Tibial nerve (tissue), 4 donors: ENCODE measurements at regions not wholly inside any gene's neighbourhood (a gene's known extent, or its start where the extent isn't known, plus 50 kb on each side); places are given as distances from the start of the nearest gene placed in this dataset.
"Not testable (repeated sequence)": the region's sequence is repeated elsewhere in the genome, so short reads cannot be mapped to it uniquely, and the experiment has no call there.

Experiments used
- DNase-seq, 2 donors: peaks; one replicate each; pipeline ENCODE4 v3.0.0-alpha.2; 2019; ENCODE audit warnings: low spot score in 2 of 2
- H3K27ac ChIP-seq, 4 donors: fragments of 200-600 bp; sonication (generic) in 3 of 4; one replicate each; pipeline ENCODE4 v1.5.1; 2017 to 2019; ENCODE audit warnings: mild to moderate bottlenecking in 1 of 4
- H3K27me3 ChIP-seq, 2 donors: fragments of 200-600 bp; sonication (generic) in 1 of 2; one replicate each; pipeline versions ENCODE4 v1.5.1 to v1.6.0; 2017 to 2019
- H3K36me3 ChIP-seq, 3 donors: fragments of 200-600 bp; sonication (generic); one replicate each; pipeline ENCODE4 v1.5.1; 2018 to 2019
- H3K4me1 ChIP-seq, 4 donors: fragments of 200-600 bp; sonication (generic) in 3 of 4; one replicate each; pipeline ENCODE4 v1.5.1; 2017 to 2019
- H3K4me3 ChIP-seq, 4 donors: fragments of 200-600 bp; sonication (generic) in 3 of 4; one replicate each; pipeline ENCODE4 v1.5.1; 2017 to 2019; ENCODE audit warnings: mild to moderate bottlenecking in 1 of 4, moderate library complexity in 1 of 4
- H3K9me3 ChIP-seq, 4 donors: fragments of 200-600 bp; sonication (generic) in 3 of 4; one replicate each; pipeline ENCODE4 v1.5.1; 2017 to 2019
- CTCF ChIP-seq, 5 experiments: fragments of 200-600 bp in 3 of 5; fragments of 450-650 bp in 2 of 5; sonication (generic) in 3 of 5; IDR thresholded peaks; one replicate each; pipeline ENCODE4 v1.5.1; 2016 to 2019; ENCODE audit warnings: antibody characterized with exemption in 5 of 5, mild to moderate bottlenecking in 3 of 5, moderate library complexity in 2 of 5
- EP300 ChIP-seq, 2 donors: sonication (generic); formaldehyde crosslinking; IDR thresholded peaks; one replicate each; pipeline ENCODE4 v1.6.1; 2017; ENCODE audit warnings: antibody characterized with exemption in 2 of 2, mild to moderate bottlenecking in 1 of 2
- POLR2A ChIP-seq, 2 donors: fragments of 450-650 bp; IDR thresholded peaks; one replicate each; pipeline ENCODE4 v1.6.1; 2017; ENCODE audit warnings: antibody characterized with exemption in 2 of 2, mild to moderate bottlenecking in 2 of 2, moderate library complexity in 2 of 2
- WGBS, 2 donors: methylation state at CpG; one replicate each; pipeline ENCODE4 v1.1.5; 2018; 5-methylcytosine and 5-hydroxymethylcytosine counted together

- no peaks in the 10 kb centered on the region for H3K36me3 ChIP-seq
- H3K27ac ChIP-seq: no peak overlapping the region
- no peak for DNase-seq
- TF ChIP-seq CTCF (IDR thresholded peaks at IDR 0.05): no peak
- no peak for TF ChIP-seq EP300 (IDR thresholded peaks at IDR 0.05)
- TF ChIP-seq POLR2A (IDR thresholded peaks at IDR 0.05): no peak
- no peaks in the 10 kb centered on the region for H3K27me3 ChIP-seq
- H3K9me3 ChIP-seq: no peaks in the 10 kb centered on the region
- H3K4me3 ChIP-seq: no peak overlapping the region
- H3K4me1 ChIP-seq: no peaks in the 10 kb centered on the region
- 68 to 70% methylated on average over 5 of the region's 5 CpGs for WGBS, 2 donors
Measured at GRCh38 chr2:175805442-175806124, 196.5 kb downstream of the LNPK start.

- WGBS, 2 donors: 66% methylated on average over 5 of the region's 5 CpGs
- no peak for DNase-seq
- Histone ChIP-seq H3K9me3 (no peaks in the 10 kb centered on the region), H3K36me3 (no peaks in the 10 kb centered on the region), H3K4me3 (no peak overlapping the region), H3K27me3 (no peaks in the 10 kb centered on the region), H3K27ac (no peak overlapping the region), H3K4me1 (no peaks in the 10 kb centered on the region)
- TF ChIP-seq POLR2A (IDR thresholded peaks at IDR 0.05) (no peak), CTCF (IDR thresholded peaks at IDR 0.05) (no peak), EP300 (IDR thresholded peaks at IDR 0.05) (no peak)
Measured at GRCh38 chr2:175804122-175804521, 197.9 kb downstream of the LNPK start.

GRCh38 chr2:175796422-175796821, 205.6 kb downstream of the LNPK start:
- not testable (repeated sequence) for H3K36me3 ChIP-seq, H3K27me3 ChIP-seq, H3K27ac ChIP-seq, H3K4me1 ChIP-seq, DNase-seq, H3K4me3 ChIP-seq
- WGBS, 2 donors: 88 to 91% methylated on average over 2 of the region's 2 CpGs
- peaks cover 0 to 34% (median 3%) of the 10 kb centered on the region in 4 donors for H3K9me3 ChIP-seq

- Histone ChIP-seq H3K36me3 (no peaks in the 10 kb centered on the region), H3K9me3 (peaks cover 0 to 34% (median 3%) of the 10 kb centered on the region in 4 donors), H3K4me1 (no peaks in the 10 kb centered on the region), H3K27me3 (no peaks in the 10 kb centered on the region), H3K27ac (no peak overlapping the region), H3K4me3 (no peak overlapping the region)
- TF ChIP-seq EP300 (IDR thresholded peaks at IDR 0.05) (no peak), POLR2A (IDR thresholded peaks at IDR 0.05) (no peak), CTCF (IDR thresholded peaks at IDR 0.05) (no peak)
- DNase-seq: no peak
- 77 to 89% methylated on average over 3 of the region's 3 CpGs for WGBS, 2 donors
Measured at GRCh38 chr2:175793648-175794047, 208.4 kb downstream of the LNPK start.

- no peak for TF ChIP-seq CTCF (IDR thresholded peaks at IDR 0.05)
- no peak for TF ChIP-seq POLR2A (IDR thresholded peaks at IDR 0.05)
- TF ChIP-seq EP300 (IDR thresholded peaks at IDR 0.05): no peak
- no peak for DNase-seq
Measured at GRCh38 chr2:175792881-175793280, 209.2 kb downstream of the LNPK start.

GRCh38 chr2:175792199-175792598, 209.9 kb downstream of the LNPK start:
- Histone ChIP-seq H3K27ac (no peak overlapping the region), H3K36me3 (no peaks in the 10 kb centered on the region), H3K9me3 (peaks cover 0 to 26% (median 3%) of the 10 kb centered on the region in 4 donors), H3K27me3 (no peaks in the 10 kb centered on the region), H3K4me3 (no peak overlapping the region), H3K4me1 (no peaks in the 10 kb centered on the region)
- WGBS, 2 donors: 38 to 64% methylated on average over 5 of the region's 5 CpGs
- TF ChIP-seq POLR2A (IDR thresholded peaks at IDR 0.05): no peak
- TF ChIP-seq CTCF (IDR thresholded peaks at IDR 0.05): no peak
- TF ChIP-seq EP300 (IDR thresholded peaks at IDR 0.05): no peak
- no peak for DNase-seq

More at GRCh38 chr2:175792881-175793280, 209.2 kb downstream of the LNPK start:
- Histone ChIP-seq H3K4me3 (no peak overlapping the region), H3K27ac (no peak overlapping the region), H3K9me3 (peaks cover 0 to 32% (median 3%) of the 10 kb centered on the region in 4 donors), H3K36me3 (no peaks in the 10 kb centered on the region), H3K27me3 (no peaks in the 10 kb centered on the region), H3K4me1 (no peaks in the 10 kb centered on the region)
